NB4 (cell line): ENCODE measurements at regions not wholly inside any gene's neighbourhood (a gene's known extent, or its start where the extent isn't known, plus 50 kb on each side); places are given as distances from the start of the nearest gene placed in this dataset.

Source experiments
- DNase-seq: peaks from one replicate; pipeline ENCODE4 v3.0.0; 2010; ENCODE audit warnings: low read depth
- H3K4me3 ChIP-seq: one replicate; pipeline ENCODE4 v1.5.1; 2011; ENCODE audit warnings: mild to moderate bottlenecking, low read depth, low read length, moderate library complexity
- CTCF ChIP-seq: IDR thresholded peaks from one replicate; pipeline ENCODE4 v1.5.1; 2012; ENCODE audit warnings: low read depth, low read length
- MAX ChIP-seq: IDR thresholded peaks from 2 replicates; pipeline ENCODE4 v1.6.1; 2011; ENCODE audit warnings: low read depth, low read length
- MYC ChIP-seq: IDR thresholded peaks from 2 replicates; pipeline ENCODE4 v1.6.1; 2011; ENCODE audit warnings: low read depth, low read length
- POLR2A ChIP-seq: IDR thresholded peaks from 2 replicates; pipeline ENCODE4 v1.6.1; 2011; ENCODE audit warnings: mild to moderate bottlenecking; ENCODE audit not compliant: insufficient read length; ENCODE audit errors: extremely low read depth

- H3K4me3 ChIP-seq, result no peak overlapping the region
- TF ChIP-seq MYC, result no peak
- TF ChIP-seq MAX, result no peak
- no peak for TF ChIP-seq POLR2A
- TF ChIP-seq CTCF, result no peak
- no peak for DNase-seq
Measured at GRCh38 chr11:131094827-131095226, 178.5 kb upstream of the SNX19 start.

- no peak for DNase-seq
- no peak overlapping the region for H3K4me3 ChIP-seq
- no peak for TF ChIP-seq POLR2A
- TF ChIP-seq CTCF, result no peak
- TF ChIP-seq MYC, result no peak
- no peak for TF ChIP-seq MAX
Measured at GRCh38 chr11:131095511-131096185, 179.4 kb upstream of the SNX19 start.

- no peak overlapping the region for H3K4me3 ChIP-seq
- no peak for DNase-seq
- TF ChIP-seq MAX (no peak), MYC (no peak), CTCF (no peak), POLR2A (no peak)
Measured at GRCh38 chr11:131099013-131099412, 182.7 kb upstream of the SNX19 start.

GRCh38 chr11:131099746-131100145 lies 183.5 kb upstream of the SNX19 start:
- TF ChIP-seq POLR2A, result no peak
- no peak for TF ChIP-seq MYC
- TF ChIP-seq CTCF, result no peak
- no peak for TF ChIP-seq MAX
- H3K4me3 ChIP-seq, result no peak overlapping the region
- no peak for DNase-seq

GRCh38 chr11:131108760-131109159 lies 192.5 kb upstream of the SNX19 start:
- no peak for TF ChIP-seq MYC
- TF ChIP-seq POLR2A, result no peak
- no peak for TF ChIP-seq CTCF
- no peak for TF ChIP-seq MAX
- no peak for DNase-seq
- H3K4me3 ChIP-seq, result no peak overlapping the region

GRCh38 chr11:131109257-131109656 lies 193.0 kb upstream of the SNX19 start:
- DNase-seq, result no peak
- H3K4me3 ChIP-seq, result no peak overlapping the region
- TF ChIP-seq POLR2A (no peak), MYC (no peak), CTCF (no peak), MAX (no peak)
